ENCODE measurements at regions not wholly inside any gene's neighbourhood (a gene's known extent, or its start where the extent isn't known, plus 50 kb on each side); places are given as distances from the start of the nearest gene placed in this dataset.

DNA sequence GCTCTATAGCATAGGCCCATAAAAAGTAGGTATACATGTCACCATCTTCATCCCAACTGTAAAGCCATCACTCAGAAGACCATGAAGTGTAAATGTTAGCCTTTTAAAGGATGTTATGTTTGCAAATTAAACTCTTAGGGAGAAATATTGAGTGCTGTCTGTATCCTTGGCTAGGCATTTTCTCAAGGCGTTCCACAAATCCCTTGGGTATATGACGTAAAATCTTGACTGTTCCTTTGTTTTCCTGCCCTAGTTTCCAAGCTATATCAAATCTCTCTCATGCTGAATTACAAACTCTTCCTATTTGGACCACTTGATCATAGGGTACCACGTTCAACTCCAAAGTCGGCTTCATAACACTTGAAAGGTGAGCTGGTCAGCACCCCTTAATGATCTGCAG is 486.2 kb downstream of the HDGFL1 start:
- intact Hi-C loops (cut with micrococcal nuclease; ENCODE audit: unreplicated experiment), result no loop called here
- CTCF ChIA-PET (ENCODE audit: low intra/inter-chr PET ratio, low total read pairs), result no interaction called here

DNA sequence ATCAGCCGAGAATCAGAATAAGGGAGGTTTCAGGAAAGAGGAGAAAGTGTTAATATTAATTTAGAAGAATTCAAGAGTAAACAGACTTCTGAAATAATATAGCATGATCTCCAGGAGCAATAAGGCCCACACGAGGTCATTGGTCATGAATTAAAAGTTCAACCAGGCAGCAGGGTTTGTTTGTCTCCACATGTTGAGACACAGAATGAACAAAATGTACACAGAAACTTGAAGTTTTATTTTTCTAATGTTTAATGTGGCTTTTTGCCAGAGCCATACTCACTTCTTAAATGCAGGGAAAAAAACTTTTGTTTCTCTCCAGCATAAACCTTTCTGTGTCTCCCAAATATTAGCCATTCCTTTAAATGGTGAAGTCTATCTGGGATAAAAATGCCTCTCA is 504.5 kb downstream of the HDGFL1 start:
- H3K4me1 ChIP-seq (ENCODE audit: insufficient read depth, low read length), result no peaks in the 10 kb centered on the region
- intact Hi-C loops (cut with micrococcal nuclease; ENCODE audit: unreplicated experiment) (no loop called here), in situ Hi-C loops (cut with HindIII; ENCODE audit: extremely low pct_ligation_motif_present, low pct_unique_long_range_greater_than_20kb) (no loop called here)
- H2AFZ ChIP-seq (ENCODE audit: low read length), result no peak overlapping the region
- no peaks in the 10 kb centered on the region for H4K20me1 ChIP-seq (ENCODE audit: insufficient read depth, low read length)
- FAIRE-seq (no peak), DNase-seq (ENCODE audit: low spot score) (no peak), ATAC-seq (no peak)
- no TSS peak for BruUV-seq (replicated peaks)
- H3K36me3 ChIP-seq (replicated peaks in 1 of 2; ENCODE audit: control insufficient read depth in 1 of 2, insufficient read depth in 2 of 2, low read length in 2 of 2), result no peaks in the 10 kb centered on the region
- CTCF ChIA-PET (ENCODE audit: low intra/inter-chr PET ratio, low total read pairs), result no interaction called here
- H3K9ac ChIP-seq (ENCODE audit: insufficient read depth, low read depth, low read length), result no peak overlapping the region
- POLR2A ChIA-PET, result no interaction called here
- no peak overlapping the region for H3K4me2 ChIP-seq (ENCODE audit: low read depth, low read length)
- H3K9me3 ChIP-seq (ENCODE audit: low read length), result peaks cover 99% of the 10 kb centered on the region
- H3K79me2 ChIP-seq (ENCODE audit: insufficient read depth, low read length), result no peaks in the 10 kb centered on the region
- no peak overlapping the region for H3K4me3 ChIP-seq (replicated peaks in 1 of 3; ENCODE audit: insufficient read depth in 1 of 3, low read depth in 2 of 3, low read length in 3 of 3)
- 0% methylated on average over 2 of the region's 2 CpGs for WGBS (ENCODE audit: low lambda C conversion rate)
- no peak overlapping the region for H3K27ac ChIP-seq (ENCODE audit: extremely low read length, insufficient read depth, low read length)
- no peaks in the 10 kb centered on the region for H3K27me3 ChIP-seq (ENCODE audit: control insufficient read depth in 1 of 2, insufficient read depth in 2 of 2, low read length in 2 of 2)
- TF ChIP-seq JUNB (CRISPR knock-in tag; IDR thresholded peaks at IDR 0.05; ENCODE audit: borderline replicate concordance), result no peak
- no peak for TF ChIP-seq TCF7L2 (IDR thresholded peaks at IDR 0.05; ENCODE audit: low read depth, low read length)
- TF ChIP-seq GRHL1 (CRISPR knock-in tag; conservative IDR thresholded peaks at IDR 0.05), result no peak
- no peak for TF ChIP-seq ZNF7 (CRISPR knock-in tag; IDR thresholded peaks at IDR 0.05)
- no peak for TF ChIP-seq GATAD1 (CRISPR knock-in tag; IDR thresholded peaks at IDR 0.05)
- TF ChIP-seq HHEX (CRISPR knock-in tag; IDR thresholded peaks at IDR 0.05), result no peak

More for the DNA sequence above, 486.2 kb downstream of the HDGFL1 start:
- no peaks in the 10 kb centered on the region for H4K20me1 ChIP-seq (ENCODE audit: insufficient read depth, low read length)
- WGBS (ENCODE audit: low lambda C conversion rate), result 1% methylated on average over 4 of the region's 4 CpGs
- POLR2A ChIA-PET, result no interaction called here
- peaks cover 74% of the 10 kb centered on the region for H3K9me3 ChIP-seq (ENCODE audit: low read length)
- no peak overlapping the region for H3K27ac ChIP-seq (ENCODE audit: extremely low read length, insufficient read depth, low read length)
- no peaks in the 10 kb centered on the region for H3K36me3 ChIP-seq (replicated peaks in 1 of 2; ENCODE audit: control insufficient read depth in 1 of 2, insufficient read depth in 2 of 2, low read length in 2 of 2)
- H3K79me2 ChIP-seq (ENCODE audit: insufficient read depth, low read length), result no peaks in the 10 kb centered on the region
- no peaks in the 10 kb centered on the region for H3K4me1 ChIP-seq (ENCODE audit: insufficient read depth, low read length)
- no peak overlapping the region for H3K4me3 ChIP-seq (replicated peaks in 1 of 3; ENCODE audit: insufficient read depth in 1 of 3, low read depth in 2 of 3, low read length in 3 of 3)
- in situ Hi-C loops (cut with HindIII; ENCODE audit: extremely low pct_ligation_motif_present, low pct_unique_long_range_greater_than_20kb), result no loop called here
- no peak for ATAC-seq
- 0 out of 2 replicates have a peak, but pooled peaks have one; percentile 13 for TF ChIP-seq CREB1 (IDR thresholded peaks at IDR 0.05)
- TF ChIP-seq CREB1 (CRISPR knock-in tag; IDR thresholded peaks at IDR 0.05), result no peak
- TF ChIP-seq, protein P1, sequence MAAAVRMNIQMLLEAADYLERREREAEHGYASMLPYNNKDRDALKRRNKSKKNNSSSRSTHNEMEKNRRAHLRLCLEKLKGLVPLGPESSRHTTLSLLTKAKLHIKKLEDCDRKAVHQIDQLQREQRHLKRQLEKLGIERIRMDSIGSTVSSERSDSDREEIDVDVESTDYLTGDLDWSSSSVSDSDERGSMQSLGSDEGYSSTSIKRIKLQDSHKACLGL (CRISPR knock-in tag; IDR thresholded peaks at IDR 0.05), result no peak
- DNase-seq (ENCODE audit: low spot score), result no peak
- H3K4me2 ChIP-seq (ENCODE audit: low read depth, low read length), result no peak overlapping the region
- no peak overlapping the region for H2AFZ ChIP-seq (ENCODE audit: low read length)
- no peaks in the 10 kb centered on the region for H3K27me3 ChIP-seq (ENCODE audit: control insufficient read depth in 1 of 2, insufficient read depth in 2 of 2, low read length in 2 of 2)
- no peak overlapping the region for H3K9ac ChIP-seq (ENCODE audit: insufficient read depth, low read depth, low read length)
- FAIRE-seq, result no peak
- BruUV-seq (replicated peaks), result no TSS peak

Measured in HepG2 (cell line).